ENCODE measurements at regions not wholly inside any gene's neighbourhood (a gene's known extent, or its start where the extent isn't known, plus 50 kb on each side); places are given as distances from the start of the nearest gene placed in this dataset.

GRCh38 chr3:159724627-159725026 is 264.0 kb upstream of the IL12A start:
- no peak for TF ChIP-seq POLR2AphosphoS5 (IDR thresholded peaks at IDR 0.05)
- no peak for TF ChIP-seq CTCF (IDR thresholded peaks at IDR 0.05)
- TF ChIP-seq EP300 (IDR thresholded peaks at IDR 0.05; ENCODE audit: low read depth) = no peak
- TF ChIP-seq POLR2A (IDR thresholded peaks at IDR 0.05) = no peak
